Right renal cortex interstitium (tissue), 3 donors: ENCODE measurements at regions not wholly inside any gene's neighbourhood (a gene's known extent, or its start where the extent isn't known, plus 50 kb on each side); places are given as distances from the start of the nearest gene placed in this dataset.

Experiments
- DNase-seq, 3 donors: peaks; one replicate each; pipeline ENCODE4 v3.0.0-alpha.2; 2013; ENCODE audit warnings: low read depth in 3 of 3, low spot score in 2 of 3

DNA sequence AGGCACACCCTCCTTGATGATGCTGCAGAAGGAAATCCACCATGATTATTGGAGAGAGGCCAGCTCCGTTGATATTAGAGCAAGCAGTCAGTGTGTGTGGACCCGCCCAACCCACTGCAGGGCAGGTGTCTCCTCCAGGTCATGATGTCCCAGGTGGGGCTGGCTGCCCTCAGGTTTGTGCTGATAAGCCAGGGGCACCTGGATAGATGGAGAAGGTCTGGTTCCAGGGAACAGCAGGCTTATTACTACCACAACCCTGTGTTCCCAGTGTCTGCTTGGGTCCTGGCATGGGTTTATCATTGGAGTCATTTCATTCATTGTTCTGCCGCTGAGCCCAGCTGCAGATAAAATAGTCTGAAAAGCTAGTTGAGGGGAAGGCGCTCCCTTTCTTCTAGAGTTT is 181.1 kb upstream of the NECTIN1 start:
- DNase-seq = no peak

- no peak for DNase-seq
Observed at GRCh38 chr11:119909495-119909894, 180.5 kb upstream of the NECTIN1 start.

GRCh38 chr11:119909077-119909476 is 180.1 kb upstream of the NECTIN1 start:
- DNase-seq = no peak

GRCh38 chr11:119908573-119908904 is 179.5 kb upstream of the NECTIN1 start:
- DNase-seq = no peak

DNA sequence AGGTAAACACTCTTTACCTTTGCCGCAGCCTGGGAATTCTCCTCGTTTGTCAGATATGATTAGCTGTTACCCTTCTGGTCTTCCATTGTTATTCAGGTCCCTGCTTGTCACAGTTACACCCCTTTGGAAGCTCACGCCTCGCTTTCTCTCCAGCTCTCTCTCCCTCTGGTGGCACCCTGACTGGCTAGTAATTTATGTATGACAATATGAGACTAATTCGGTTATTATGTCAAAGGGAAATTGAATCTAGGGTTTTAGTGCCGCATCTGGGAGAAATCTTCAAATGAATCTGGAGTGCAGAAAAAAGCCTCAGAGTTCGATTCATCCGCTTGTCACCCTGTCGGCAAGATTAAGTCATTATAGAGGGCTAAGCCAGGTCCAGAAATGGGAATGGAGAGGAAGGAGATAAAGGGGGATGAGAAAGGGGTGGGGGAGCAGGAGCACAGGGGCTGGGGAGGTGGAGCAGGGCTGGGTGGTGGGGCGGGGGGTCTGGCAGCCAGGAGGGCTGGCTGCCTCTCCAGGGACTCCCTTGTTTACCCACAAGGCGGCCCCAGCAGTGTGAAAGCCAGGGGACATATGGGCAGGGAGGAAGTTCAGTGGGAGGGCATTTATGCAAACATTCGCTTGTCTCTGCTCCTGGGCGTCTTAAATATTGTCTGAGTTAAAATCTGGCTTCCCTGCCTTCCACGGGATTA is 179.0 kb upstream of the NECTIN1 start:
- no peak for DNase-seq

DNA sequence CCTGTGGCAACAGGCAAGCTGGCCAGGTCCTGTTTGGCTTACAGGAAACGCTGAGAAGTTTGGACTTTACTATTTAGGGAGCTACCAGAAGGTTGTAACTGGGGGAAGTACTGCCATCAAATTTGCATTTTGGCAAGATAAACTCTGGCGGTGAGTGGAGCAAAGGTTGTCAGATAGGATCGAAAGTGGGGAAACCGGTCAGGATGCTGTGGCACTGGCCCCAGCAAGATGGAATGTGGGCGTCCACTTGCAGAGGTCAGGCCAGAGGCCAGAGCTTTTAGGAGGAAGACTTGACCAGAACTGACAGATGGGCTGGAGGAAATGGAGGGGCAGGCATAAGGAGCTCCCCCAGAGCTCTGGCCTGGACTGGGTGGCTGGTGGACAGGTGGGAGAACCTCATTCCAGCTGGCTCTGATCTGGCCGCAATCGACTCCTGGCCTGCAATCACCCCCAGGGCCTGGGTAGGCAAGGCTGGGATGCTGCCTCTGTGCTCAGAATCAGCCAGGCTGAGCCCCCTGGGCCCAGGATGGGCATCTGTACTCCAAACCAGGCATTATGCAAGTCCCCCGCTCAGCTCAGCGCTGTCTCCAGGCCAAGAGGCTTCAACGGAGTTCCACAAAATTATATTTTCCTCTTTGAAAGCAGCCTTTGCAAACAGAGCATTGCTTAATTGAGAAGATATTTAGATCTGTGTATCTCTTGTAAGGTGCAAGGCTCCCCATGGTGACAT is 178.3 kb upstream of the NECTIN1 start:
- DNase-seq = no peak

GRCh38 chr11:119906376-119906775 is 177.4 kb upstream of the NECTIN1 start:
- DNase-seq = no peak

DNA sequence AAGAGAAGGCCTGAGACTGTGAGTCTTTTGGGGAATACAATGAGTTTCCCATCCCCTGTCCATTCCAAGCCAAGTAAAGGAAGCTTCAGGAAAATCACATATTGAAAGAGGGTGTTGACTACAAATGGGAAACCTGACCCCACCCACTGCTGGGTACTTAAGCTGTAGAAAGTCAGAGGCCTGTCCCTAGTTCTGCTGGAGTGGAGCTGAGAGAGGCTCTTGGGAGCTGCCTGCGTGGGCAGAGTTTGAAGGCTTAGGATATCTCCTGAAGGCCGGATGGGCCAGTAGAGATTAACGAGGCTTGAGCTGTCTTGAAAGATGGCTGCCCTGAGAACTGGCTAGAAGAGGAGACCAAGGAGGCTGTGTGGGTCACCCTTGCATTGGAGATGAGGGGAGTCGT is 176.2 kb upstream of the NECTIN1 start:
- no peak for DNase-seq

- no peak for DNase-seq
Observed at GRCh38 chr11:119904531-119905035, 175.6 kb upstream of the NECTIN1 start.

DNA sequence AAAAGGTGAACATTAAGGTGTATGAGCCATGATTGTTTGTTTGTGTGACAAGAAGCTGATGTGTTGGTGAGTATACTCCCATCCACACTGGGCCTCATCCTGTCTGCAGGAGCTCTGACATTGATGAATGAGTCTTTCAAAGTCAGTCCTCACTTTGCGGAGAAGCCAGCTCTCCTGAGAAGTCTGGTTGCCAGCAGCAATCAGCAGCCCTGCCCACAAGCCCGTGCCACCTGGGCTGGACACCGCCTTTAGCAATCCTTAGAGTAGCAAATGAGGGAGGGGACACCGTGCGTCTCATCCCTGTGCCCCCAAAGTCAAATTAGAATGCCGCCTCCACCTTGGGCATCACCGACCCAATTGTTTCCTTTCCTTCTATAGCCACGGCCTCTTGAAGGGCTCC is 174.8 kb upstream of the NECTIN1 start:
- DNase-seq = no peak

GRCh38 chr11:119903389-119903788 is 174.4 kb upstream of the NECTIN1 start:
- DNase-seq = no peak

- DNase-seq = no peak
Observed at GRCh38 chr11:119902656-119903231, 173.7 kb upstream of the NECTIN1 start.

GRCh38 chr11:119901657-119902577 is 172.9 kb upstream of the NECTIN1 start:
- no peak for DNase-seq

GRCh38 chr11:119899997-119900396 is 171.0 kb upstream of the NECTIN1 start:
- DNase-seq = no peak

- DNase-seq = no peak
Observed at GRCh38 chr11:119897576-119897975, 168.6 kb upstream of the NECTIN1 start.

DNA sequence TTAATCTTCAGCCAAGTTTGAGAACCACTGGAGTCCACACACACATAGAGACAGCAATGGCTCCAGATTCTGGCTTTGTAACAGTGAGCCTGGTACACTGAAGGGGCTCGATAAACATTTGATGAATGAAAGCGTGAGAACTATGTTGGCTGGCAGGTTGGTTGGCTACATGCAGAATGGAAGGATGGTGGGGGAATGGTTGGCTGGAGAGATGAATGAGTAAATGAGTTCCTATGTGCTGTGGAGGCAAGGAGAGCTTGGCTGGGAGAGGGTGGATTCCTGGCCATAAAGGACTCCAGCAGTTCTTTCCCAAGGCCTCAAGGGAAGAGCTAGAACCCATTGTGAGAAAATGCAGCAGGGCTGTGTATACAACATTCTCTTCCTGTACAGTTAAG is 168.0 kb upstream of the NECTIN1 start:
- no peak for DNase-seq

DNA sequence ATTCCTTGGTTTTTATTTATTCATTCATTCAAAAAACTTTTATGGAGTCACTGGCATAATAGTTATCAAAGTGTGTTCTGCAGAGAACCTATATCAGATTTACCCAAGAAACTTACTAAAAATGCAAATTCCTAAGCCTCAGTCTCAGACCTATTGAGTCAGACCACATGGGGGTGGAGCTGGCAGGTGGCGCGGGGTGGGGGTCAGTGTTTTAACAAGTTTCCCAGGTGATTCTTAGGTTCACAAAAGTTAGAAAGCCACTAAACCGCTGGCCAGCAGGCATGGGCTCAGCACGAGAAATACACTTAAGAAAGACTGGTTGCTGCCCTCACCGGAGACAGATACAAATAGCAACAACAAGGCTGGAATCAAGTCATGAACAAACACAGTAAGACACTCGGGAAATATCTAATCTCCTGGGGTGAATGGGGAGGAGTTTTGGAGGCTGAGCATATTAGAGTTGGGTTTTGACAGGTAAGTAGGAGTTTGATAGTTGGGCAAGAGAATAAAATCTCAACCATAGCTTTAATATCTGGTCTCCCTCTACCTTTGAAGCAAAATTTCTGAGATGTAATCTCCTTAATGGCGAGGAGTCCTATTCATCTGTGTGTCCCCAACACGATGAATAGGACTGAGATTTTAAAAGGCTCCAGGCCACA is 167.5 kb upstream of the NECTIN1 start:
- DNase-seq = no peak

DNA sequence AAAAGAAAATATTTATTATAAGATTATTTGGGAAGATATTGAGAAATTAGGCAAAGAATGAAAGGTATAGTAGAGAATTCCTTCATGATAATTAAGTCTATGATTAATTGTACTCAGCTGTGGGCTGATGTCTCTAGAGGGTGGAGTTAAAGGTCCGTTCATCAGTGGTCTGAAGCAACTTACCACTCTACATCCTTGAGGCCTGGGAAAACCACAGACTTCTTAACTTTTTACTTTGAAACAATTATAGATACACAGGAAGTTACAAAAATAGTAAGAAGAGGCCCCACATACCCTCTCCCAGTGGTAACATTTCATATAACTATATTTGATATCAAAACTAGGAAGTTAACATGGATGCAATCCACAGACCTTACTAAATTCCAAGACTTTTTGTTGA is 167.0 kb upstream of the NECTIN1 start:
- DNase-seq = no peak

GRCh38 chr11:119894916-119895315 is 165.9 kb upstream of the NECTIN1 start:
- DNase-seq = no peak

DNA sequence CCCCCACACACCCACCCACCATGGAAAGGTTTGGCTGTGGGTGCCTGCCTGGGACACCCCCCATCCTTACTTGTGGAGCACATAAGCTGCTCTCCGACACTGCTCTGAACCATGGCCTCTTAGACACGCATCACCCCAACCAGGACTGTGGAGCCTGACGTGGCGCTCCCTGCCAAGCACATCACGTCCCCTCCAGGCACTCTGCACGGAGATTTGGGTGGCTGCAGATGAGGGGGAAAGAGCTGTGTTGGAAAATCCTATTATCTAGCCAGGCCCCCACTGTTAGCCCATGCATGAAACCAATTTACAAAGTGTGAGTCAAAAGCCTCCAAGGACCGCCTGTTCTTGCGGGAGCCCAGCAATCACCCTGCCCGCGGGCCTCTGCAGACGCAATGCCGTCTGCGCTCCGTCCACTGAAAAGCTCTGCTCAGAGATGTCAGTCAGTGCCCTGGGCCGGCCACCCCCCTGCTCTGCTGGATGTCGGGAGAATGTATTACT is 163.4 kb upstream of the NECTIN1 start:
- DNase-seq = no peak
